GM23338 (cell line): ENCODE measurements at regions not wholly inside any gene's neighbourhood (a gene's known extent, or its start where the extent isn't known, plus 50 kb on each side); places are given as distances from the start of the nearest gene placed in this dataset.

ENCODE experiments used
- ATAC-seq: fragments of 200-7000 bp; cut with Tn5 transposase; 3 replicates; pipeline ENCODE4 v1.9.1; 2020
- DNase-seq: peaks from one replicate; pipeline ENCODE4 v3.0.0-alpha.2; 2015; ENCODE audit warnings: low spot score
- H2AFZ ChIP-seq: fragments of 200-600 bp; sonication (generic); 2 replicates; pipeline ENCODE4 v1.8.0; 2016; ENCODE audit warnings: antibody characterized with exemption, mild to moderate bottlenecking, moderate library complexity
- H3F3A ChIP-seq: fragments of 200-600 bp; sonication (generic); replicated peaks from 2 replicates; pipeline ENCODE4 v1.8.0; 2017; ENCODE audit warnings: antibody characterized with exemption, mixed run types, low read depth
- H3K27ac ChIP-seq: fragments of 200-600 bp; sonication (generic); 2 replicates; pipeline ENCODE4 v1.6.1; 2016; ENCODE audit warnings: low read depth
- H3K27me3 ChIP-seq: fragments of 200-600 bp; sonication (generic); 2 replicates; pipeline ENCODE4 v1.8.0; 2016; ENCODE audit warnings: mild to moderate bottlenecking, mixed run types, moderate library complexity; ENCODE audit not compliant: insufficient read depth
- H3K36me3 ChIP-seq: fragments of 200-600 bp; sonication (generic); 2 replicates; pipeline ENCODE4 v1.8.0; 2016; ENCODE audit warnings: mild to moderate bottlenecking; ENCODE audit not compliant: insufficient read depth
- H3K4me1 ChIP-seq: fragments of 200-600 bp; sonication (generic); 2 replicates; pipeline ENCODE4 v1.8.0; 2016; ENCODE audit warnings: mild to moderate bottlenecking, moderate library complexity; ENCODE audit not compliant: insufficient read depth
- H3K4me2 ChIP-seq: fragments of 200-600 bp; sonication (generic); 2 replicates; pipeline ENCODE4 v1.7.1; 2017; ENCODE audit warnings: mixed run types
- H3K4me3 ChIP-seq: fragments of 200-600 bp; sonication (generic); 2 replicates; pipeline ENCODE4 v1.6.1; 2016; ENCODE audit warnings: mixed run types
- H3K79me2 ChIP-seq: fragments of 200-600 bp; sonication (generic); replicated peaks from 2 replicates; pipeline ENCODE4 v1.8.0; 2017; ENCODE audit warnings: mild to moderate bottlenecking; ENCODE audit not compliant: insufficient read depth
- H3K9me2 ChIP-seq: fragments of 200-600 bp; sonication (generic); 2 replicates; pipeline ENCODE4 v1.8.0; 2017; ENCODE audit not compliant: insufficient read depth
- H4K20me1 ChIP-seq: fragments of 200-600 bp; sonication (generic); replicated peaks from 2 replicates; pipeline ENCODE4 v1.8.0; 2017; ENCODE audit warnings: mild to moderate bottlenecking; ENCODE audit not compliant: insufficient read depth
- H3K27ac Mint-ChIP-seq: 2 replicates; pipeline ENCODE4 v1.8.0; 2020; ENCODE audit warnings: inconsistent platforms, mild to moderate bottlenecking, moderate library complexity, mixed read lengths
- H3K27me3 Mint-ChIP-seq: 3 replicates; pipeline ENCODE4 v1.8.0; 2022; ENCODE audit warnings: low read depth, mild to moderate bottlenecking, moderate library complexity, mixed read lengths, inconsistent platforms; ENCODE audit not compliant: insufficient read depth, poor library complexity
- H3K36me3 Mint-ChIP-seq: 3 replicates; pipeline ENCODE4 v1.8.0; 2021; ENCODE audit warnings: low read depth, mild to moderate bottlenecking, inconsistent platforms, moderate library complexity, mixed read lengths
- H3K4me1 Mint-ChIP-seq: 3 replicates; pipeline ENCODE4 v1.8.0; 2020; ENCODE audit warnings: mild to moderate bottlenecking, inconsistent platforms, mixed read lengths
- H3K4me3 Mint-ChIP-seq: 3 replicates; pipeline ENCODE4 v1.8.0; 2021; ENCODE audit warnings: moderate library complexity, mild to moderate bottlenecking, inconsistent platforms, mixed read lengths
- H3K9me3 Mint-ChIP-seq: 3 replicates; pipeline ENCODE4 v1.8.0; 2020; ENCODE audit warnings: moderate library complexity, mild to moderate bottlenecking, inconsistent platforms, mixed read lengths
- CREB1 ChIP-seq: fragments of 250-450 bp; sonication (Bioruptor Pico); IDR thresholded peaks from 2 replicates; pipeline ENCODE4 v1.5.0; 2020; ENCODE audit warnings: low read depth, mild to moderate bottlenecking, moderate library complexity
- ETS1 ChIP-seq: IDR thresholded peaks from 2 replicates; pipeline ENCODE4 v1.6.1; 2016; ENCODE audit warnings: antibody characterized with exemption
- EZH2 ChIP-seq: fragments of 200-600 bp; sonication (generic); IDR thresholded peaks from one replicate; pipeline ENCODE4 v1.8.0; 2017; ENCODE audit warnings: antibody characterized with exemption, mild to moderate bottlenecking, low read depth; ENCODE audit not compliant: unreplicated experiment
- EZH2phosphoT487 ChIP-seq: fragments of 200-600 bp; sonication (generic); IDR thresholded peaks from one replicate; pipeline ENCODE4 v1.8.1; 2018; ENCODE audit warnings: antibody characterized with exemption; ENCODE audit not compliant: unreplicated experiment
- JUNB ChIP-seq: IDR thresholded peaks from one replicate; pipeline ENCODE4 v1.6.1; 2016; ENCODE audit warnings: antibody characterized with exemption; ENCODE audit not compliant: unreplicated experiment
- NANOG ChIP-seq: IDR thresholded peaks from 2 replicates; pipeline ENCODE4 v1.6.1; 2016; ENCODE audit warnings: antibody characterized with exemption, borderline replicate concordance
- POLR2AphosphoS5 ChIP-seq: IDR thresholded peaks from 2 replicates; pipeline ENCODE4 v1.6.1; 2016; ENCODE audit warnings: antibody characterized with exemption, low read depth
- STAT1 ChIP-seq: IDR thresholded peaks from one replicate; pipeline ENCODE4 v1.6.1; 2016; ENCODE audit warnings: antibody characterized with exemption; ENCODE audit not compliant: unreplicated experiment
- ZNF114 ChIP-seq: fragments of 250-450 bp; sonication (Bioruptor Pico); IDR thresholded peaks from 2 replicates; pipeline ENCODE4 v1.5.0; 2020; ENCODE audit warnings: mild to moderate bottlenecking, moderate library complexity
- ZNF331 ChIP-seq: fragments of 250-450 bp; sonication (Bioruptor Pico); IDR thresholded peaks from 2 replicates; pipeline ENCODE4 v1.5.0; 2020; ENCODE audit warnings: low read depth, mild to moderate bottlenecking, moderate library complexity
- TF ChIP-seq, protein P1 (sequence below): IDR thresholded peaks from one replicate; pipeline ENCODE4 v1.6.1; 2018; ENCODE audit warnings: antibody characterized with exemption; ENCODE audit not compliant: unreplicated experiment
- TF ChIP-seq, protein P2 (sequence below), 2 experiments: fragments of 200-600 bp in 1 of 2; sonication (generic) in 1 of 2; conservative IDR thresholded peaks; 2 replicates each; pipeline versions ENCODE4 v1.5.1 to v1.6.1; 2016 to 2017; ENCODE audit warnings: antibody characterized with exemption in 2 of 2, low read depth in 2 of 2, mild to moderate bottlenecking in 2 of 2, moderate library complexity in 1 of 2
- TF ChIP-seq, protein P3 (sequence below): fragments of 250-450 bp; sonication (Bioruptor Pico); IDR thresholded peaks from 2 replicates; pipeline ENCODE4 v1.5.0; 2020; ENCODE audit warnings: mild to moderate bottlenecking, moderate library complexity

DNA sequence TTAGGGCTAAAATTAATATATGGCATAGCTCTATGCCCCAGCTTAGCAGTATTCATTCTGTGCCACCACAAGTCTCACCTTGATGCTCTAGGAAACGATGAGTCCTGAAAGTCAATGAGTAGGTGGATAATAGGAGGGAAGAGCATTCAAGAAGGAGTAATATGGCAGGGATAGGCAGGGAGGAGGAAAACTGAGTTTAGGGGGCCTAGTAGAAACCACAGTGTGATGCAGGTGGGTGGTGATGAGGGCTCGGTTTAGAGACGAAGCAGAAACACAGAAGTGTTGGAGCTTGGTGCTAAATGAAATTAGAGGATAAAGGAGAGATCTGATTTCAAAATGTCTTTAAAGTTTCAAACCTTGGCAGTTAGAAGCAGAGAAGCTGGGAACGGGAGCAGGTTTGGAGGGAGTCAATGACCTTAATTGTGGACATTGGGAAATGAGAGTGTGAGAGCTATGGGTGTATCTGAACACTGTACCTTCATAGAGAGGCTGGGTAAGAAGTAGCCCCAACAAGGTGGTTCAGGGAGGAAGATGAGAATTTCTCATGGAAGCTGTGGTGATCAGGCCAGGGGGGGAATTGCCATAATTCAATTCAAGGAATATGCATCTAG, 144.7 kb upstream of the CPSF6 start:
- Histone ChIP-seq H3K27ac (no peak overlapping the region), H3K4me3 (no peak overlapping the region), H3K9me2 (0 out of 2 replicates have a peak, but pooled peaks cover 5% of the 10 kb centered on the region), H3K36me3 (no peaks in the 10 kb centered on the region), H3F3A (no peaks in the 10 kb centered on the region), H3K4me2 (no peak overlapping the region), H3K27me3 (no peaks in the 10 kb centered on the region), H3K79me2 (no peaks in the 10 kb centered on the region), H3K4me1 (peaks cover 33% of the 10 kb centered on the region), H4K20me1 (no peaks in the 10 kb centered on the region), H2AFZ (no peak overlapping the region)
- H3K27ac Mint-ChIP-seq = no peak overlapping the region
- DNase-seq (no peak), ATAC-seq (no peak)
- H3K4me1 Mint-ChIP-seq = peaks cover 27% of the 10 kb centered on the region
- H3K27me3 Mint-ChIP-seq = no peaks in the 10 kb centered on the region
- no peak overlapping the region for H3K4me3 Mint-ChIP-seq
- H3K9me3 Mint-ChIP-seq = no peaks in the 10 kb centered on the region; the same call in 2 of the 3 replicates
- H3K36me3 Mint-ChIP-seq = no peaks in the 10 kb centered on the region
- TF ChIP-seq, protein P1, sequence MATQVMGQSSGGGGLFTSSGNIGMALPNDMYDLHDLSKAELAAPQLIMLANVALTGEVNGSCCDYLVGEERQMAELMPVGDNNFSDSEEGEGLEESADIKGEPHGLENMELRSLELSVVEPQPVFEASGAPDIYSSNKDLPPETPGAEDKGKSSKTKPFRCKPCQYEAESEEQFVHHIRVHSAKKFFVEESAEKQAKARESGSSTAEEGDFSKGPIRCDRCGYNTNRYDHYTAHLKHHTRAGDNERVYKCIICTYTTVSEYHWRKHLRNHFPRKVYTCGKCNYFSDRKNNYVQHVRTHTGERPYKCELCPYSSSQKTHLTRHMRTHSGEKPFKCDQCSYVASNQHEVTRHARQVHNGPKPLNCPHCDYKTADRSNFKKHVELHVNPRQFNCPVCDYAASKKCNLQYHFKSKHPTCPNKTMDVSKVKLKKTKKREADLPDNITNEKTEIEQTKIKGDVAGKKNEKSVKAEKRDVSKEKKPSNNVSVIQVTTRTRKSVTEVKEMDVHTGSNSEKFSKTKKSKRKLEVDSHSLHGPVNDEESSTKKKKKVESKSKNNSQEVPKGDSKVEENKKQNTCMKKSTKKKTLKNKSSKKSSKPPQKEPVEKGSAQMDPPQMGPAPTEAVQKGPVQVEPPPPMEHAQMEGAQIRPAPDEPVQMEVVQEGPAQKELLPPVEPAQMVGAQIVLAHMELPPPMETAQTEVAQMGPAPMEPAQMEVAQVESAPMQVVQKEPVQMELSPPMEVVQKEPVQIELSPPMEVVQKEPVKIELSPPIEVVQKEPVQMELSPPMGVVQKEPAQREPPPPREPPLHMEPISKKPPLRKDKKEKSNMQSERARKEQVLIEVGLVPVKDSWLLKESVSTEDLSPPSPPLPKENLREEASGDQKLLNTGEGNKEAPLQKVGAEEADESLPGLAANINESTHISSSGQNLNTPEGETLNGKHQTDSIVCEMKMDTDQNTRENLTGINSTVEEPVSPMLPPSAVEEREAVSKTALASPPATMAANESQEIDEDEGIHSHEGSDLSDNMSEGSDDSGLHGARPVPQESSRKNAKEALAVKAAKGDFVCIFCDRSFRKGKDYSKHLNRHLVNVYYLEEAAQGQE = no peak
- TF ChIP-seq NANOG = no peak
- TF ChIP-seq, protein P2, sequence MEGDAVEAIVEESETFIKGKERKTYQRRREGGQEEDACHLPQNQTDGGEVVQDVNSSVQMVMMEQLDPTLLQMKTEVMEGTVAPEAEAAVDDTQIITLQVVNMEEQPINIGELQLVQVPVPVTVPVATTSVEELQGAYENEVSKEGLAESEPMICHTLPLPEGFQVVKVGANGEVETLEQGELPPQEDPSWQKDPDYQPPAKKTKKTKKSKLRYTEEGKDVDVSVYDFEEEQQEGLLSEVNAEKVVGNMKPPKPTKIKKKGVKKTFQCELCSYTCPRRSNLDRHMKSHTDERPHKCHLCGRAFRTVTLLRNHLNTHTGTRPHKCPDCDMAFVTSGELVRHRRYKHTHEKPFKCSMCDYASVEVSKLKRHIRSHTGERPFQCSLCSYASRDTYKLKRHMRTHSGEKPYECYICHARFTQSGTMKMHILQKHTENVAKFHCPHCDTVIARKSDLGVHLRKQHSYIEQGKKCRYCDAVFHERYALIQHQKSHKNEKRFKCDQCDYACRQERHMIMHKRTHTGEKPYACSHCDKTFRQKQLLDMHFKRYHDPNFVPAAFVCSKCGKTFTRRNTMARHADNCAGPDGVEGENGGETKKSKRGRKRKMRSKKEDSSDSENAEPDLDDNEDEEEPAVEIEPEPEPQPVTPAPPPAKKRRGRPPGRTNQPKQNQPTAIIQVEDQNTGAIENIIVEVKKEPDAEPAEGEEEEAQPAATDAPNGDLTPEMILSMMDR (conservative IDR thresholded peaks at IDR 0.05; ENCODE audit: low read depth in 2 of 2) = no peak
- no peak for TF ChIP-seq EZH2
- no peak for TF ChIP-seq ETS1
- no peak for TF ChIP-seq EZH2phosphoT487
- no peak for TF ChIP-seq POLR2AphosphoS5
- no peak for TF ChIP-seq STAT1
- TF ChIP-seq, protein P3, sequence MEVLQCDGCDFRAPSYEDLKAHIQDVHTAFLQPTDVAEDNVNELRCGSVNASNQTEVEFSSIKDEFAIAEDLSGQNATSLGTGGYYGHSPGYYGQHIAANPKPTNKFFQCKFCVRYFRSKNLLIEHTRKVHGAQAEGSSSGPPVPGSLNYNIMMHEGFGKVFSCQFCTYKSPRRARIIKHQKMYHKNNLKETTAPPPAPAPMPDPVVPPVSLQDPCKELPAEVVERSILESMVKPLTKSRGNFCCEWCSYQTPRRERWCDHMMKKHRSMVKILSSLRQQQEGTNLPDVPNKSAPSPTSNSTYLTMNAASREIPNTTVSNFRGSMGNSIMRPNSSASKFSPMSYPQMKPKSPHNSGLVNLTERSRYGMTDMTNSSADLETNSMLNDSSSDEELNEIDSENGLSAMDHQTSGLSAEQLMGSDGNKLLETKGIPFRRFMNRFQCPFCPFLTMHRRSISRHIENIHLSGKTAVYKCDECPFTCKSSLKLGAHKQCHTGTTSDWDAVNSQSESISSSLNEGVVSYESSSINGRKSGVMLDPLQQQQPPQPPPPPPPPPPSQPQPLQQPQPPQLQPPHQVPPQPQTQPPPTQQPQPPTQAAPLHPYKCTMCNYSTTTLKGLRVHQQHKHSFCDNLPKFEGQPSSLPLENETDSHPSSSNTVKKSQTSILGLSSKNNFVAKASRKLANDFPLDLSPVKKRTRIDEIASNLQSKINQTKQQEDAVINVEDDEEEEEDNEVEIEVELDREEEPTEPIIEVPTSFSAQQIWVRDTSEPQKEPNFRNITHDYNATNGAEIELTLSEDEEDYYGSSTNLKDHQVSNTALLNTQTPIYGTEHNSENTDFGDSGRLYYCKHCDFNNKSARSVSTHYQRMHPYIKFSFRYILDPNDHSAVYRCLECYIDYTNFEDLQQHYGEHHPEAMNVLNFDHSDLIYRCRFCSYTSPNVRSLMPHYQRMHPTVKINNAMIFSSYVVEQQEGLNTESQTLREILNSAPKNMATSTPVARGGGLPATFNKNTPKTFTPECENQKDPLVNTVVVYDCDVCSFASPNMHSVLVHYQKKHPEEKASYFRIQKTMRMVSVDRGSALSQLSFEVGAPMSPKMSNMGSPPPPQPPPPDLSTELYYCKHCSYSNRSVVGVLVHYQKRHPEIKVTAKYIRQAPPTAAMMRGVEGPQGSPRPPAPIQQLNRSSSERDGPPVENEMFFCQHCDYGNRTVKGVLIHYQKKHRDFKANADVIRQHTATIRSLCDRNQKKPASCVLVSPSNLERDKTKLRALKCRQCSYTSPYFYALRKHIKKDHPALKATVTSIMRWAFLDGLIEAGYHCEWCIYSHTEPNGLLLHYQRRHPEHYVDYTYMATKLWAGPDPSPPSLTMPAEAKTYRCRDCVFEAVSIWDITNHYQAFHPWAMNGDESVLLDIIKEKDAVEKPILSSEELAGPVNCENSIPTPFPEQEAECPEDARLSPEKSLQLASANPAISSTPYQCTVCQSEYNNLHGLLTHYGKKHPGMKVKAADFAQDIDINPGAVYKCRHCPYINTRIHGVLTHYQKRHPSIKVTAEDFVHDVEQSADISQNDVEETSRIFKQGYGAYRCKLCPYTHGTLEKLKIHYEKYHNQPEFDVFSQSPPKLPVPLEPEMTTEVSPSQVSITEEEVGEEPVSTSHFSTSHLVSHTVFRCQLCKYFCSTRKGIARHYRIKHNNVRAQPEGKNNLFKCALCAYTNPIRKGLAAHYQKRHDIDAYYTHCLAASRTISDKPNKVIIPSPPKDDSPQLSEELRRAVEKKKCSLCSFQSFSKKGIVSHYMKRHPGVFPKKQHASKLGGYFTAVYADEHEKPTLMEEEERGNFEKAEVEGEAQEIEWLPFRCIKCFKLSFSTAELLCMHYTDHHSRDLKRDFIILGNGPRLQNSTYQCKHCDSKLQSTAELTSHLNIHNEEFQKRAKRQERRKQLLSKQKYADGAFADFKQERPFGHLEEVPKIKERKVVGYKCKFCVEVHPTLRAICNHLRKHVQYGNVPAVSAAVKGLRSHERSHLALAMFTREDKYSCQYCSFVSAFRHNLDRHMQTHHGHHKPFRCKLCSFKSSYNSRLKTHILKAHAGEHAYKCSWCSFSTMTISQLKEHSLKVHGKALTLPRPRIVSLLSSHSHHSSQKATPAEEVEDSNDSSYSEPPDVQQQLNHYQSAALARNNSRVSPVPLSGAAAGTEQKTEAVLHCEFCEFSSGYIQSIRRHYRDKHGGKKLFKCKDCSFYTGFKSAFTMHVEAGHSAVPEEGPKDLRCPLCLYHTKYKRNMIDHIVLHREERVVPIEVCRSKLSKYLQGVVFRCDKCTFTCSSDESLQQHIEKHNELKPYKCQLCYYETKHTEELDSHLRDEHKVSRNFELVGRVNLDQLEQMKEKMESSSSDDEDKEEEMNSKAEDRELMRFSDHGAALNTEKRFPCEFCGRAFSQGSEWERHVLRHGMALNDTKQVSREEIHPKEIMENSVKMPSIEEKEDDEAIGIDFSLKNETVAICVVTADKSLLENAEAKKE (CRISPR knock-in tag) = no peak
- no peak for TF ChIP-seq ZNF331
- TF ChIP-seq JUNB = no peak
- TF ChIP-seq ZNF114 (CRISPR knock-in tag) = no peak
- no peak for TF ChIP-seq CREB1 (CRISPR knock-in tag)
